ENCODE measurements at regions not wholly inside any gene's neighbourhood (a gene's known extent, or its start where the extent isn't known, plus 50 kb on each side); places are given as distances from the start of the nearest gene placed in this dataset.
"Not testable (repeated sequence)": the region's sequence is repeated elsewhere in the genome, so short reads cannot be mapped to it uniquely, and the experiment has no call there.

DNA sequence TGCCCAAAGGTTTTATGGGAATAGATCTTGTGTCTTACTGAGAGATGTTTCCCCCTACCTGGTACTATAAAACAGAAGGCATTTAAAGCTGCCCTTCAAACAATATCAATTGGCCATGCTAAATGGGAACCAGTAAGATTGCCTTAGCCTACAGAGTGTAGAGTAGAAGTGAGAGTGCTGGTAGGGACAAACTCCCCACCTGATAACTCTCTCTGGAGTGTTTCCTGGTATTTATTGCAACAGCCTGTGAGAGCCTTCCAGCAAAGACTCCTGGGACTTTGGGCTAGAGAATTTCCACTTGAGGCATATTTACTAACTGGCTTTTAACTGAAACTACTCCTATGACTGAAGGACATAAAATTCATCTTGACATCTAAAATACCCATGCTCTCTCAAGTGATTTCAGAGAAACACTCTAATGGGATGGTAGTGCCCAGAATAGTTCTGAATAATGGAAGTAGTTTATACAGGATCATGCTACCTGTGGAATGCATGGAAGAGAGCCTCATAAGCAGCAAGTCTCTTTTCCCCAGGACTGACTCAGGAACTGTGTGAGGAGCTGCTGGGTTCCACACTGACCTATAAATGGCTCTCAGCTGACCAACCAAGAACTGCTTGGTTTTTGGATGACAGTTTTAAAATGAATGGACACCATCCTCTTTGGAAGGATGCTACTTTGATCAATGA, 132.7 kb upstream of the SLITRK5 start:
- H3K9me3 Mint-ChIP-seq: peaks cover 3% of the 10 kb centered on the region
- no peaks in the 10 kb centered on the region for H3K36me3 Mint-ChIP-seq
- no peak for DNase-seq (ENCODE audit: low spot score in 2 of 2)

DNA sequence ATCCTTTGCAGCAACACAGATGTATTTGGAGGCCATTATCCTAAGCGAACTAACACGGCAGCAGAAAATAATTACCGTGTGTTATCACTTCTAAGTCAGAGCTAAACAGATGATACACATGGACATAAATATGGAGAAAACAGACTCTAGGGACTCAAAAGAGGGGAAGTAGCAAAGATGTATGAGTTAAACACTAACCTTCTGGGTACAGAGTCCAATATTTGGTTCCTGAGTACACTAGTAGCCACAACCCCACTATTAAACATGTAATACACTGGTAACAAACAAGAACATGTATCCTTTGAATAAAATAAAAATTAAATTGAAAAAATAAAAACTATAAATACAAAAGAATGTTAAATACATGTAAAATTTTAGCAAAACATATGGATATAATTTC, 118.0 kb upstream of the SLITRK5 start:
- H3K36me3 Mint-ChIP-seq: no peaks in the 10 kb centered on the region
- H3K4me1 Mint-ChIP-seq: no peaks in the 10 kb centered on the region
- ATAC-seq (no peak), DNase-seq (ENCODE audit: low spot score in 2 of 2) (no peak)
- no peak overlapping the region for H3K27ac Mint-ChIP-seq
- peaks cover 5% of the 10 kb centered on the region for H3K9me3 Mint-ChIP-seq
- H3K4me3 Mint-ChIP-seq: no peak overlapping the region

More for the DNA sequence above, 132.7 kb upstream of the SLITRK5 start:
- no peaks in the 10 kb centered on the region for H3K4me1 Mint-ChIP-seq
- H3K27ac Mint-ChIP-seq: no peak overlapping the region
- no peak overlapping the region for H3K4me3 Mint-ChIP-seq
- ATAC-seq: no peak

DNA sequence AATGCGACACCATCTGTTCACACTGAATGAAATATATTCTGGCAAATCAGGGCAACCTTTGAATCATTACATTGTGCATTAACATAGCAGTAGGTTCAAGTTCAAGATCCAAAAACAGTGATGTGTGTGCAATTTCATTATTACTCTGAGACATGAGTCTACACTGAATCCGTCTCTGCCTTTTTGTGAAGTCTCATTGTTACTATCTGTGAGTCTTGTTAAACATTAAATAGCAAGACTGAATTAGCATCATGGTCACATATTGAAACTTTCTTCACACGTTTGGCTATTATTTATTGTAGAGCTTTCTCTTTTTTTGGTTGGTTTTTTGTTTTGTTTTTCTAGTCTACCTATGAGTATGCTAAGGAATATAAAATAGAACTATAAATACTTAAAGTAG, 117.1 kb upstream of the SLITRK5 start:
- H3K9me3 Mint-ChIP-seq: peaks cover 5% of the 10 kb centered on the region
- H3K4me1 Mint-ChIP-seq: no peaks in the 10 kb centered on the region
- no peaks in the 10 kb centered on the region for H3K36me3 Mint-ChIP-seq
- no peak overlapping the region for H3K27ac Mint-ChIP-seq
- no peak for ATAC-seq
- no peak overlapping the region for H3K4me3 Mint-ChIP-seq
- no peak for DNase-seq (ENCODE audit: low spot score in 2 of 2)

DNA sequence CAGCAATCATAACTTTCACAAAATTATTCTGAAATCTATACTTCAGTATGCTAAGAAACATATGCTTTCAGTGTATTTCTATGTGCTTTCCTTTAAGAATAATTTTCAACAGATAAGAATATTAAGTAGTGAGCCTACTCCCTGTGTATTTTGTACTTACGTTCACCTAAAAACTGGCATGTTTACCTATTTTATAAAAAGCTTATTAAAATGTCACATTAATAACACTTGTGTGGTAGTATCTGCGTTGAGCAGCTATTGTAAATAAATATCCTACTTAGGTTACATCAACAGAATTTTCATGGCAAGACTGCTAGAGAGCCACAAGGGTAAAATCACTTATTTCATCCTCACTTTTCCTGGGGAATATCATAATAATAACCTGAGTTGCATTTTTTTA, 113.4 kb upstream of the SLITRK5 start:
- H3K27ac Mint-ChIP-seq: no peak overlapping the region
- DNase-seq (ENCODE audit: low spot score in 2 of 2) (no peak), ATAC-seq (no peak)
- H3K4me3 Mint-ChIP-seq: no peak overlapping the region
- H3K36me3 Mint-ChIP-seq: no peaks in the 10 kb centered on the region
- peaks cover 4% of the 10 kb centered on the region for H3K9me3 Mint-ChIP-seq
- H3K4me1 Mint-ChIP-seq: no peaks in the 10 kb centered on the region

DNA sequence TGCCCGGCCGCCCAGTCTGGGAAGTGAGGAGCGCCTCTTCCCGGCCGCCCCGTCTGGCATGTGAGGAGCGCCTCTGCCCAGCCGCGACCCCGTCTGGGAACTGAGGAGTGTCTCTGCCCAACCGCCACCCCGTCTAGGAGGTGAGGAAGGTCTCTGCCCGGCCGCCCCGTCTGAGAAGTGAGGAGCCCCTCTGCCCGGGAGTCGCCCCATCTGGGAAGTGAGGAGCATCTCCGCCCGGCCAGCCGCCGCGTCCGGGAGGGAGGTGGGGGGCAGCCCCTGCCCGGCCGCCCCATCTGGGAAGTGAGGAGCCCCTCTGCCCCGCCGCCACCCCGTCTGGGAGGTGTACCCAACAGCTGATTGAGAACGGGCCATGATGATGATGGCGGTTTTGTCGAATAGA, 109.6 kb upstream of the SLITRK5 start:
- not testable (repeated sequence) for H3K27ac Mint-ChIP-seq; ATAC-seq; H3K4me3 Mint-ChIP-seq; DNase-seq (ENCODE audit: low spot score in 2 of 2); H3K4me1 Mint-ChIP-seq; H3K36me3 Mint-ChIP-seq
- peaks cover 12% of the 10 kb centered on the region for H3K9me3 Mint-ChIP-seq

DNA sequence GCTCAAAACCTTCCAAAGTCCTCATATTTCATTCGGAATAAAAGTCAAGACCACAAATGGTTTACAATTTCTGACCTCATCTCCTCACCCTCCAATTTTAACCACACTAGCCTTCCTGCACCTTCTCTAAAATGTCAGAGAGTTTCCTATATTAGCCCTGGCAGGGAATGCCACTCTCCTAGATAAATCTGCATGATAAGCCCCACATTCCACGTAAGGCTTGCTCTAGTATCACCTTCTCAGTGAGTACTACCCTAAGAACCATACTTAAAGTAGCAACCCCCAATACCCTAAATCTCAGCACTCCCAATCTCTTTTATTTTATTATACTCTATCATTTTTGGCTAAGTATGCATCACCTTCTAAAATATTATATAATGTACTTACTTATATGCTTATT, 100.5 kb upstream of the SLITRK5 start:
- no peaks in the 10 kb centered on the region for H3K36me3 Mint-ChIP-seq
- DNase-seq (ENCODE audit: low spot score in 2 of 2) (no peak), ATAC-seq (no peak)
- no peak overlapping the region for H3K27ac Mint-ChIP-seq
- peaks cover 14% of the 10 kb centered on the region for H3K9me3 Mint-ChIP-seq
- no peaks in the 10 kb centered on the region for H3K4me1 Mint-ChIP-seq
- H3K4me3 Mint-ChIP-seq: no peak overlapping the region

DNA sequence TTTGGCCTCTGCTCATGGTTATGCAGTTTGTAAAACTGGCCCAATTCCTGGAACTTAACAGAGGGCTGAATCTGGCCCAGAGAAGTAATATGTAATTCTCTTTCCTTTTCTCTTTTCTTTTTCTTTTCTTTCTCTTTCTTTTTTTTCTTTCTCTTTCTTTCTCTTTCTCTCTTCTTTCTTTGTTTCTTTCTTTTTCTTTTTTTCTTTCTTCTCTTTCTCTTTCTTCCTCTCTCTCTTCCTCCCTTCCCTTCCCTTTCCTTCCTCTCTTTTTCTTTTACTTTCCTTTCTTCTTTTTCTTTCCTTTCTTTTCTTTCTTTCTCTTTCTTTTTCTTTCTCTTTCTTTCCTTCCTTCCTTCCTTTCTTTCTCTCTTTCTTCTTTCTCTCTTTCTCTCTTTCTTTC, 88.8 kb upstream of the SLITRK5 start:
- Mint-ChIP-seq H3K27ac (no peak overlapping the region), H3K4me1 (no peaks in the 10 kb centered on the region), H3K4me3 (no peak overlapping the region), H3K9me3 (peaks cover 4% of the 10 kb centered on the region), H3K36me3 (no peaks in the 10 kb centered on the region)
- no peak for DNase-seq (ENCODE audit: low spot score in 2 of 2)
- ATAC-seq: no peak

DNA sequence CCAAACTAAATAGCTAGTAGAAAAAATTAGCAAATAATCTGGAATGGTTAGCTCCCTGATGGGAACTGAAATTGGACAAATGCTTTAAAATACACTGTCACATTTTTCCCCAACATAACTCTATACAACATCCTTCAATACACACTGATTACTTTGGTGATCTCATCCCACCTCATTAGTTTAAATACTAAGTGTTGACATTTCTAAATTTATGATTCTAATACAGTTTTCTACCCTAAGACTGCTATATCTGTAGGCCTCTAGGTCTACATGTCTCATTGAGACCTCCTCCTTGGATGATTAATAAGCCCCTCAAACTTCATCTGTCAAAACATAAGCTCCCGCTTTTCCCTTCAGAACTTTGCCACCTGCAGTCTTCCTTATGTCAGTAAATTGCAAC, 80.7 kb upstream of the SLITRK5 start:
- Mint-ChIP-seq H3K36me3 (no peaks in the 10 kb centered on the region), H3K4me1 (no peaks in the 10 kb centered on the region), H3K4me3 (no peak overlapping the region), H3K27ac (no peak overlapping the region), H3K9me3 (no peaks in the 10 kb centered on the region)
- DNase-seq (ENCODE audit: low spot score in 2 of 2) (no peak), ATAC-seq (no peak)

DNA sequence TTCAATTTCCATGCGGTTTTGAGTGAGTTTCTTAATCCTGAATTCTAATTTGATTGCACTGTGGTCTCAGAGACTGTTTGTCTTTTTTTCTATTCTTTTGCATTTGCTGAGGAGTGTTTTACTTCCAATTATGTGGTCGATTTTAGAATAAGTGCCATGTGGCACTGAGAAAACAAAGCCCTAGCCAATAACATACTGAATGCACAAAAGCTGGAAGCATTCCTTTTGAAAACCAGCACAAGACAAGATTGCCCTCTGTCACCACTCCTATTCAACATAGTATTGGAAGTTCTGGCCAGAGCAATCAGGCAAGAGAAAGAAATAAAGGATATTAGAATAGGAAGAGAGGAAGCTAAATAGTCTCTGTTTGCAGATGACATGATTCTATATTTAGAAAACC, 66.7 kb upstream of the SLITRK5 start:
- H3K4me1 Mint-ChIP-seq; DNase-seq (ENCODE audit: low spot score in 2 of 2); H3K9me3 Mint-ChIP-seq; H3K27ac Mint-ChIP-seq; H3K4me3 Mint-ChIP-seq; ATAC-seq; H3K36me3 Mint-ChIP-seq: not testable (repeated sequence)

DNA sequence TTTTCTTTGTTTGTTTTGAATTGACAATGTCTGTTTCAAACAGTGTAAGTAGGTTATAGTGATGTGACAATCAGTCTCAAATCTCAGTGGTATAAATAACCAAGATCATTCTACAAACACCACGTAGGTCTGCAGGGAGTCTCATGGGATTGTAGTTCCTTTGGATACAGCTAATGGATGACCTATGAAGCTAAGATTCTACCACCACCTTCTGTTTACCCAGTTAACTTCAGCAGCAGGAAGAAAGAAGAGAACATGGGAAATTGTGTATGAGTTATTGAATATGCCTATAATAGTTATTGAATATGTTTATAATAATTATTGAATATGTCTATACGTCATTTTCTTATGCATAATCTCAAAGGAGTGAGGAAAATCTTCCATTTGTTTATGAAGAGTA, 63.9 kb upstream of the SLITRK5 start:
- ATAC-seq: no peak
- Mint-ChIP-seq H3K4me1 (no peaks in the 10 kb centered on the region), H3K9me3 (peaks cover 5% of the 10 kb centered on the region), H3K27ac (no peak overlapping the region), H3K4me3 (no peak overlapping the region), H3K36me3 (no peaks in the 10 kb centered on the region)
- DNase-seq (ENCODE audit: low spot score in 2 of 2): no peak

DNA sequence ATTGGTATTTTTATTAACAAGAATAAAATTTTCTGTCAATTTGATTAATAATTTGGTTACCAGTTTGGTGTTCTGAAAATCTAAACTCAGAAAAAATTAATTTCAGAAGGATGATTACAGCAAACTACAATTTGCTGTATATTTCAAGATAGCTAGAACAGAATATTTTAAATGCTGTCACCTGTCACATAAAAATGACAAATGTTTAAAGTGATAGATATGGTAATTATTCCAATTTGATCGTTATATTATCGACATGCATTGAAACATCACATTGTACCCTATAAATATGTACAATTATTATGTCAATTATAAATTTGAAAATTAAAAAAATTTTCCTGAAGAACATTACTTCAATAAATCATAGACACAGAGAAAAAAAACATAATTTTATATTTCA, 56.9 kb upstream of the SLITRK5 start:
- H3K9me3 Mint-ChIP-seq: no peaks in the 10 kb centered on the region
- ATAC-seq (no peak), DNase-seq (ENCODE audit: low spot score in 2 of 2) (no peak)
- H3K4me3 Mint-ChIP-seq: no peak overlapping the region
- no peaks in the 10 kb centered on the region for H3K36me3 Mint-ChIP-seq
- no peaks in the 10 kb centered on the region for H3K4me1 Mint-ChIP-seq
- H3K27ac Mint-ChIP-seq: no peak overlapping the region
